T-cell (primary cell): ENCODE measurements at regions not wholly inside any gene's neighbourhood (a gene's known extent, or its start where the extent isn't known, plus 50 kb on each side); places are given as distances from the start of the nearest gene placed in this dataset.
"Not testable (repeated sequence)": the region's sequence is repeated elsewhere in the genome, so short reads cannot be mapped to it uniquely, and the experiment has no call there.

ENCODE experiments used
- ATAC-seq, 4 experiments: fragments of 200-7000 bp in 3 of 4; fragments of 150-1000 bp in 1 of 4; cut with Tn5 transposase; replicated peaks in 1 of 4; 1 replicate in 3 of 4; 2 replicates in 1 of 4; pipeline ENCODE4 v1.10.0; 2021; ENCODE audit warnings: moderate library complexity in 3 of 4, mild to moderate bottlenecking in 2 of 4, moderate number of reproducible peaks in 1 of 4
- CTCF ChIA-PET, 2 donors: fragments of 300-600 bp; sonication (Branson Sonifier 250); formaldehyde crosslinking; loops; one replicate each; lab custom pipeline; 2022; ENCODE audit warnings: antibody characterized with exemption in 2 of 2; lab: Charles Lee
- POLR2A ChIA-PET, 2 donors: fragments of 300-600 bp; sonication (Branson Sonifier 250); formaldehyde crosslinking; loops; one replicate each; lab custom pipeline; 2022; ENCODE audit warnings: antibody characterized with exemption in 2 of 2; lab: Charles Lee
- DNase-seq, 35 experiments: peaks; one replicate each; pipeline versions ENCODE4 v3.0.0 to v3.0.0-alpha.2; 2013 to 2023
- H3K27ac ChIP-seq: one replicate; pipeline ENCODE4 v1.5.1; 2013; ENCODE audit warnings: low read length
- H3K27me3 ChIP-seq, 2 experiments: replicated peaks in 1 of 2; 1 replicate in 1 of 2; 2 replicates in 1 of 2; pipeline versions ENCODE4 v1.6.1 to v1.7.0; 2013; ENCODE audit warnings: low read length in 1 of 2, mixed read lengths in 1 of 2; ENCODE audit not compliant: control insufficient read depth in 2 of 2, insufficient read depth in 2 of 2; ENCODE audit errors: extremely low read depth in 1 of 2
- H3K36me3 ChIP-seq, 2 donors: 1 replicate in 1 of 2; 2 replicates in 1 of 2; pipeline versions ENCODE4 v1.6.1 to v1.7.0; 2013; ENCODE audit warnings: low read length in 1 of 2; ENCODE audit not compliant: control insufficient read depth in 2 of 2, insufficient read depth in 1 of 2; ENCODE audit errors: extremely low read depth in 1 of 2
- H3K4me1 ChIP-seq, 2 experiments: 1 replicate in 1 of 2; 2 replicates in 1 of 2; pipeline versions ENCODE4 v1.6.1 to v1.7.0; 2013; ENCODE audit warnings: low read length in 2 of 2, mixed read lengths in 1 of 2; ENCODE audit not compliant: insufficient read depth in 2 of 2, control insufficient read depth in 1 of 2; ENCODE audit errors: extremely low read depth in 1 of 2
- H3K4me3 ChIP-seq, 2 donors: 1 replicate in 1 of 2; 2 replicates in 1 of 2; pipeline versions ENCODE4 v1.5.1 to v1.7.0; 2013; ENCODE audit warnings: mild to moderate bottlenecking in 2 of 2, low read length in 1 of 2, moderate library complexity in 1 of 2; ENCODE audit not compliant: control insufficient read depth in 1 of 2; ENCODE audit errors: extremely low read depth in 1 of 2
- H3K9me3 ChIP-seq: 2 replicates; pipeline ENCODE4 v1.7.0; 2013
- H3K27ac Mint-ChIP-seq, 2 donors: one replicate each; pipeline ENCODE4 v1.8.0; 2020 to 2021; ENCODE audit warnings: mild to moderate bottlenecking in 2 of 2, mixed read lengths in 2 of 2
- H3K27me3 Mint-ChIP-seq, 2 donors: one replicate each; pipeline ENCODE4 v1.8.0; 2021 to 2022; ENCODE audit warnings: mixed read lengths in 2 of 2
- H3K36me3 Mint-ChIP-seq: one replicate; pipeline ENCODE4 v1.8.0; 2021; ENCODE audit warnings: mixed read lengths
- H3K4me1 Mint-ChIP-seq, 3 donors: one replicate each; pipeline ENCODE4 v1.8.0; 2020 to 2022; ENCODE audit warnings: mixed read lengths in 3 of 3, mild to moderate bottlenecking in 1 of 3
- H3K4me3 Mint-ChIP-seq, 3 donors: one replicate each; pipeline ENCODE4 v1.8.0; 2020 to 2022; ENCODE audit warnings: mild to moderate bottlenecking in 3 of 3, mixed read lengths in 3 of 3, moderate library complexity in 3 of 3
- H3K9me3 Mint-ChIP-seq, 3 donors: one replicate each; pipeline ENCODE4 v1.8.0; 2020 to 2022; ENCODE audit warnings: mixed read lengths in 3 of 3
- WGBS: methylation state at CpG from one replicate; pipeline ENCODE4 v1.1.5; 2013; ENCODE audit warnings: missing lambda C conversion rate; ENCODE audit not compliant: insufficient coverage; 5-methylcytosine and 5-hydroxymethylcytosine counted together

DNA sequence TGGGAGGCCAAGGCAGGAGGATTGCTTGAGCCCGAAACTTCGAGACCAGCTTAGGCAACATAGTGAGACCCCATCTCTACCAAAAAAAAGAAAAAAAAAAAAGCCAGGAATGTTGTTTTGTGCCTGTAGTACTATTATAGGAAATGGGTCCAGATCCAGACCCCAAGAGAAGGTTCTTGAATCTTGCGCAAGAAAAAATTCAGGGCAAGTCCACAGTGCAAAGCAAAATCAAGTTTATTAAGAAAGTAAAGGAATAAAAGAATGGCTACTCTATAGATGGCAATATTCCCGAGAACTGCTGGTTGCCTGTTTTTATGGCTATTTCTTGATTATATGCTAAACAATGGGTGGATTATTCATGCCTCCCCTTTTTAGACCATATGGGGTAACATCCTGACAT lies 51.2 kb upstream of the RDX start:
- Mint-ChIP-seq H3K27ac (no peak overlapping the region), H3K4me1 (peaks cover 27 to 35% (median 31%) of the 10 kb centered on the region in 3 donors), H3K36me3 (no peaks in the 10 kb centered on the region), H3K9me3 (peaks cover 0 to 5% (median 0%) of the 10 kb centered on the region in 3 donors), H3K27me3 (no peaks in the 10 kb centered on the region), H3K4me3 (no peak overlapping the region)
- Histone ChIP-seq H3K4me1 (peaks cover 2 to 22% of the 10 kb centered on the region in 2 experiments), H3K27ac (no peak overlapping the region), H3K36me3 (no peaks in the 10 kb centered on the region), H3K4me3 (no peak overlapping the region), H3K27me3 (no peaks in the 10 kb centered on the region), H3K9me3 (no peaks in the 10 kb centered on the region)
- DNase-seq = no peak
- POLR2A ChIA-PET = no interaction called here
- WGBS = 100% methylated on average over 1 of the region's 4 CpGs
- CTCF ChIA-PET = no interaction called here
- no peak for ATAC-seq

- Mint-ChIP-seq H3K27ac (peak overlapping the region; percentile 33 to 81), H3K36me3 (no peaks in the 10 kb centered on the region), H3K4me3 (peak overlapping the region; percentile 8 to 45 (median 27)), H3K9me3 (no peaks in the 10 kb centered on the region), H3K27me3 (no peaks in the 10 kb centered on the region), H3K4me1 (peaks cover 27 to 35% (median 31%) of the 10 kb centered on the region in 3 donors)
- CTCF ChIA-PET = interaction anchor here in 1 of 2 donors (0.6 to 0.7 kb wide), 2 partner anchors 85 to 157 kb away, joined by 3 read pairs; no protein-coding TSS in a partner anchor
- POLR2A ChIA-PET = no interaction called here
- ATAC-seq (peak in 2 of 4 experiments; percentile 21 to 43), DNase-seq (peak in 1 of 35 experiments; percentile 28)
- WGBS = 40% methylated on average over 1 of the region's 7 CpGs
- H3K27ac ChIP-seq = peak overlapping the region; percentile 55
- no peaks in the 10 kb centered on the region for H3K27me3 ChIP-seq
- H3K9me3 ChIP-seq = no peaks in the 10 kb centered on the region
- peaks cover 2 to 22% of the 10 kb centered on the region in 2 experiments for H3K4me1 ChIP-seq
- no peaks in the 10 kb centered on the region for H3K36me3 ChIP-seq
- no peak overlapping the region for H3K4me3 ChIP-seq
Observed at GRCh38 chr11:110349138-110349996, 53.0 kb upstream of the RDX start.

DNA sequence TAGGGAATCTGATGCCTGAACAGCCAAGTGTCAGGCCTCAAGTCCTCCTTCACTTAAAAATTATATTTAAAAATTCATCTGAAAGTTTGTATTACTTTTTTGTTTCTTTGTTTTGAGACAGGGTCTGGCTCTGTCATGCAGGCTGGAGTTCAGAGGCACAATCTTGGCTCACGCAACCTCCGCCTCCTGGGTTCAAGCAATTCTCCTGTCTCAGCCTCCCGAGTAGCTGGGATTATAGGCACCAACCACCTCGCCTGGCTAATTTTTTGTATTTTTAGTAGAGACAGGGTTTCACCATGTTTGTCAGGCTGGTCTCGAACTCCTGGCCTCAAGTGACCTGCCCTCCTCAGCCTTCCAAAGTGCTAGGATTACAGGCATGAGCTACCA lies 53.6 kb upstream of the RDX start:
- H3K9me3 ChIP-seq, H3K4me3 Mint-ChIP-seq, H3K27me3 ChIP-seq, CTCF ChIA-PET, POLR2A ChIA-PET, H3K36me3 ChIP-seq, H3K36me3 Mint-ChIP-seq, H3K27me3 Mint-ChIP-seq, H3K9me3 Mint-ChIP-seq, ATAC-seq, H3K4me3 ChIP-seq, DNase-seq, H3K27ac Mint-ChIP-seq, H3K27ac ChIP-seq: not testable (repeated sequence)
- 83% methylated on average over 3 of the region's 5 CpGs for WGBS
- H3K4me1 Mint-ChIP-seq = peaks cover 24 to 33% (median 29%) of the 10 kb centered on the region in 3 donors
- peaks cover 2 to 22% of the 10 kb centered on the region in 2 experiments for H3K4me1 ChIP-seq

GRCh38 chr11:110355011-110355744 lies 58.8 kb upstream of the RDX start:
- no peak for DNase-seq
- Histone ChIP-seq H3K9me3 (no peaks in the 10 kb centered on the region), H3K4me3 (no peak overlapping the region), H3K27ac (no peak overlapping the region), H3K4me1 (no peaks in the 10 kb centered on the region), H3K27me3 (no peaks in the 10 kb centered on the region), H3K36me3 (no peaks in the 10 kb centered on the region)
- no peak for ATAC-seq
- Mint-ChIP-seq H3K4me3 (no peak overlapping the region), H3K9me3 (no peaks in the 10 kb centered on the region), H3K36me3 (no peaks in the 10 kb centered on the region), H3K27ac (no peak overlapping the region), H3K4me1 (no peaks in the 10 kb centered on the region), H3K27me3 (peaks cover 0 to 3% of the 10 kb centered on the region in 2 donors)
- WGBS = 42% methylated on average over 2 of the region's 7 CpGs
- POLR2A ChIA-PET = interaction anchor here in 1 of 2 donors (0.6 kb wide), 1 partner anchor 96 kb away, joined by 4 read pairs; no protein-coding TSS in a partner anchor
- CTCF ChIA-PET = interaction anchor here in 1 of 2 donors (0.6 kb wide), 1 partner anchor 1791 kb away, joined by 3 read pairs; no protein-coding TSS in a partner anchor

DNA sequence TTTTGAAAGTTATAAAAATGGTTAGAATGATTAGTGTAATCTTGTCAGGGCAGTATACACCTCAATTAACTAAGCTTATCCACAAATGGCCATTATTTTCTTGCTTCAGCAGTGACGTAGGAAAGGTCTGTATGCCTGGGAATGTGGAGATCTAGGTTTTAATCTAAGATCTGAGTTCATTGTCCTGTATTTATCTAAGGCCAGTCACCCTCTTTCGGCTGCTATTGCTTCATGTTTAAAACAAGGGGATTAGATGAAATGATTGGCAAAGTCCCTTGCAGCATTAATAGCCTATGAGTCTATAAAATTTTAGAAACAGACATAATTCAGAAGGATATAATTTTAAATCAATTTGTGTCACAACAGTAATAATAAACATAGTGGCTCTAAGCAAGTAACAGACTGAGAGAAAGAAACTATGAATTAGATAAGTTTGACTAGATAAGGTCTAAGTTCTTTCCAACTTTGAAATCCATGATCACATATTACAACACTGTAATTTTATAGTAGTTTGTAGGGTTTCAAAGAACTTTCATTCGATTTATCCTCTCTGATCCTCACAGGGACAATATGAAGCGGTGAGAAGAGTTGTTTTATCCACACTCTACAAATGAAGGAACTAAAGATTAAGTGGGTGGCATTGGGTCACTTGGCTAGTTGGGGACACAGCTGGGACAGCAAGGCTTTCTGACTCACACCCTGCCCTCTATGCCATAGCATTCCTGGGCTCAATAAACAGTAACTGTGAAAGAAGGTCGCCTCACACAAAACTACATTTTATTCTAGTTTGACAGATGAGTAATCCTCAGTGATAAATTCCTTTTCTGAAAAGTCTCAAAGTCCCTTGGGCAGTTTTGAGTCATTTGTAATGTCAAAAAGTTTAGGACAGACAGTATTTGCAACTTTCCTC lies 60.6 kb upstream of the RDX start:
- H3K36me3 Mint-ChIP-seq = no peaks in the 10 kb centered on the region
- Histone ChIP-seq H3K27me3 (no peaks in the 10 kb centered on the region), H3K27ac (no peak overlapping the region), H3K36me3 (no peaks in the 10 kb centered on the region), H3K4me1 (no peaks in the 10 kb centered on the region), H3K4me3 (no peak overlapping the region), H3K9me3 (no peaks in the 10 kb centered on the region)
- no peaks in the 10 kb centered on the region for H3K9me3 Mint-ChIP-seq
- ChIA-PET CTCF (no interaction called here), POLR2A (no interaction called here)
- DNase-seq (no peak), ATAC-seq (no peak)
- WGBS = no CpG with 5 or more reads among the region's 5 CpGs
- H3K4me3 Mint-ChIP-seq = no peak overlapping the region
- no peaks in the 10 kb centered on the region for H3K4me1 Mint-ChIP-seq
- no peak overlapping the region for H3K27ac Mint-ChIP-seq
- H3K27me3 Mint-ChIP-seq = peaks cover 0 to 3% of the 10 kb centered on the region in 2 donors
